PC-3 (cell line): ENCODE measurements at regions not wholly inside any gene's neighbourhood (a gene's known extent, or its start where the extent isn't known, plus 50 kb on each side); places are given as distances from the start of the nearest gene placed in this dataset.

ENCODE experiments used
- ATAC-seq: fragments of 200-7000 bp; cut with Tn5 transposase; 2 replicates; pipeline ENCODE4 v1.9.1; 2020; ENCODE audit warnings: mild to moderate bottlenecking, moderate library complexity
- BruUV-seq: library from RNA; stranded (reverse); fragments of 400-500 nt; replicated peaks from 2 replicates; lab custom pipeline; 2021; lab: Mats Ljungman, UMichigan
- CTCF ChIA-PET: fragments of 300-600 bp; sonication (Branson Sonifier 250); formaldehyde crosslinking; loops from one replicate; lab custom pipeline; 2022; ENCODE audit warnings: antibody characterized with exemption; lab: Charles Lee
- POLR2A ChIA-PET: fragments of 300-600 bp; sonication (Branson Sonifier 250); formaldehyde crosslinking; loops from one replicate; lab custom pipeline; 2022; ENCODE audit warnings: antibody characterized with exemption; ENCODE audit not compliant: unreplicated experiment; lab: Charles Lee
- DNase-seq: peaks from one replicate; pipeline ENCODE4 v3.0.0-alpha.2; 2015
- H2AFZ ChIP-seq: fragments of 300-600 bp; sonication (generic); 2 replicates; pipeline ENCODE4 v1.6.0; 2016; ENCODE audit warnings: antibody characterized with exemption, low read length
- H3F3A ChIP-seq: fragments of 300-600 bp; sonication (generic); one replicate; pipeline ENCODE4 v1.6.0; 2017; ENCODE audit warnings: antibody characterized with exemption, low read length, control low read depth, mild to moderate bottlenecking; ENCODE audit not compliant: unreplicated experiment
- H3K27ac ChIP-seq: fragments of 300-600 bp; sonication (generic); 2 replicates; pipeline ENCODE4 v1.5.1; 2016; ENCODE audit warnings: mild to moderate bottlenecking, low read length
- H3K27me3 ChIP-seq: fragments of 300-600 bp; sonication (generic); 2 replicates; pipeline ENCODE4 v1.6.1; 2016; ENCODE audit warnings: low read length, mixed read lengths
- H3K36me3 ChIP-seq: fragments of 300-600 bp; sonication (generic); 2 replicates; pipeline ENCODE4 v1.6.1; 2016; ENCODE audit warnings: low read depth, mixed run types, low read length, mixed read lengths
- H3K4me1 ChIP-seq: fragments of 300-600 bp; sonication (generic); 2 replicates; pipeline ENCODE4 v1.5.1; 2016; ENCODE audit warnings: low read length; ENCODE audit not compliant: insufficient read depth
- H3K4me2 ChIP-seq: fragments of 300-600 bp; sonication (generic); 2 replicates; pipeline ENCODE4 v1.6.0; 2016; ENCODE audit warnings: low read length
- H3K4me3 ChIP-seq: fragments of 300-600 bp; sonication (generic); 2 replicates; pipeline ENCODE4 v1.5.1; 2016; ENCODE audit warnings: mild to moderate bottlenecking, low read length, mixed read lengths
- H3K79me2 ChIP-seq: fragments of 300-600 bp; sonication (generic); 2 replicates; pipeline ENCODE4 v1.6.1; 2017; ENCODE audit warnings: low read length, mixed read lengths
- H3K9ac ChIP-seq: fragments of 300-600 bp; sonication (generic); 2 replicates; pipeline ENCODE4 v1.6.0; 2016; ENCODE audit warnings: mild to moderate bottlenecking, low read length
- H3K9me2 ChIP-seq: fragments of 300-600 bp; sonication (generic); replicated peaks from 2 replicates; pipeline ENCODE4 v1.6.1; 2016; ENCODE audit warnings: mixed run types, low read length, mixed read lengths
- H3K9me3 ChIP-seq: fragments of 300-600 bp; sonication (generic); 2 replicates; pipeline ENCODE4 v1.6.1; 2016; ENCODE audit warnings: low read length, mixed read lengths
- H4K20me1 ChIP-seq: fragments of 300-600 bp; sonication (generic); 2 replicates; pipeline ENCODE4 v1.6.1; 2016; ENCODE audit warnings: low read length, mixed read lengths
- EZH2 ChIP-seq: fragments of 300-600 bp; sonication (generic); IDR thresholded peaks from one replicate; pipeline ENCODE4 v1.6.1; 2017; ENCODE audit warnings: antibody characterized with exemption, mild to moderate bottlenecking, low read length; ENCODE audit not compliant: unreplicated experiment
- EZH2phosphoT487 ChIP-seq: fragments of 300-600 bp; sonication (generic); IDR thresholded peaks from 2 replicates; pipeline ENCODE4 v1.6.1; 2018; ENCODE audit warnings: mild to moderate bottlenecking, antibody characterized with exemption, low read length, borderline replicate concordance
- intact Hi-C: fragments of 100-400 bp; cut with micrococcal nuclease; formaldehyde crosslinking; loops from 2 replicates; pipeline ENCODE4 v1.9.0; 2023
- TF ChIP-seq, protein P1 (sequence below): fragments of 300-600 bp; sonication (generic); conservative IDR thresholded peaks from 2 replicates; pipeline ENCODE4 v1.5.1; 2017; ENCODE audit warnings: antibody characterized with exemption, low read depth, mild to moderate bottlenecking, low read length

DNA sequence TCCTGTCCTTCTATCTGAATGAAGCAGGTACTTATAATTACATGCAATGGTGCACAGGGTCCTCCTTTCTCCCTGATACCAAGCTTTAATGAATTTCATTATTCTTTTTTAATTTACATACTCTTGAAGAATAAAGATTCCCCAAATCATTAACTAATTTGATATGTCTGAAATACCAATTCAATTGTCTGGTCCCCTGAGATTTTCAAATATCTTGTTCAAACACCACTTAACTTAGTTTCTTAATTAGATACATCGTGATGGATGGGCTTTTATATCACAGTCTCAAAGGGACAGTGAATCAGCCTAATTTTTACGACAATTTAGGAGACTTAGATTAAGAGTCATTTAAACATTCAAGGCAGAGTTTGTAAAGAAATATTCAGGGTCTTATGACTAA lies 1054.6 kb downstream of the PLA2G4A start:
- no TSS peak for BruUV-seq
- TF ChIP-seq, protein P1, sequence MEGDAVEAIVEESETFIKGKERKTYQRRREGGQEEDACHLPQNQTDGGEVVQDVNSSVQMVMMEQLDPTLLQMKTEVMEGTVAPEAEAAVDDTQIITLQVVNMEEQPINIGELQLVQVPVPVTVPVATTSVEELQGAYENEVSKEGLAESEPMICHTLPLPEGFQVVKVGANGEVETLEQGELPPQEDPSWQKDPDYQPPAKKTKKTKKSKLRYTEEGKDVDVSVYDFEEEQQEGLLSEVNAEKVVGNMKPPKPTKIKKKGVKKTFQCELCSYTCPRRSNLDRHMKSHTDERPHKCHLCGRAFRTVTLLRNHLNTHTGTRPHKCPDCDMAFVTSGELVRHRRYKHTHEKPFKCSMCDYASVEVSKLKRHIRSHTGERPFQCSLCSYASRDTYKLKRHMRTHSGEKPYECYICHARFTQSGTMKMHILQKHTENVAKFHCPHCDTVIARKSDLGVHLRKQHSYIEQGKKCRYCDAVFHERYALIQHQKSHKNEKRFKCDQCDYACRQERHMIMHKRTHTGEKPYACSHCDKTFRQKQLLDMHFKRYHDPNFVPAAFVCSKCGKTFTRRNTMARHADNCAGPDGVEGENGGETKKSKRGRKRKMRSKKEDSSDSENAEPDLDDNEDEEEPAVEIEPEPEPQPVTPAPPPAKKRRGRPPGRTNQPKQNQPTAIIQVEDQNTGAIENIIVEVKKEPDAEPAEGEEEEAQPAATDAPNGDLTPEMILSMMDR: no peak
- TF ChIP-seq EZH2 (no peak), EZH2phosphoT487 (no peak)
- H3K4me1 ChIP-seq: no peaks in the 10 kb centered on the region
- H3K4me3 ChIP-seq: no peak overlapping the region
- no peak overlapping the region for H3K4me2 ChIP-seq
- intact Hi-C loops: no loop called here
- no peak for DNase-seq
- no peak overlapping the region for H2AFZ ChIP-seq
- H3K27ac ChIP-seq: no peak overlapping the region
- no peak overlapping the region for H3K9ac ChIP-seq
- no peak for ATAC-seq
- no peaks in the 10 kb centered on the region for H4K20me1 ChIP-seq
- POLR2A ChIA-PET: no interaction called here
- CTCF ChIA-PET: no interaction called here
- no peaks in the 10 kb centered on the region for H3K79me2 ChIP-seq
- H3K36me3 ChIP-seq: no peaks in the 10 kb centered on the region
- H3F3A ChIP-seq: no peaks in the 10 kb centered on the region
- no peaks in the 10 kb centered on the region for H3K9me3 ChIP-seq
- no peaks in the 10 kb centered on the region for H3K27me3 ChIP-seq
- no peaks in the 10 kb centered on the region for H3K9me2 ChIP-seq

DNA sequence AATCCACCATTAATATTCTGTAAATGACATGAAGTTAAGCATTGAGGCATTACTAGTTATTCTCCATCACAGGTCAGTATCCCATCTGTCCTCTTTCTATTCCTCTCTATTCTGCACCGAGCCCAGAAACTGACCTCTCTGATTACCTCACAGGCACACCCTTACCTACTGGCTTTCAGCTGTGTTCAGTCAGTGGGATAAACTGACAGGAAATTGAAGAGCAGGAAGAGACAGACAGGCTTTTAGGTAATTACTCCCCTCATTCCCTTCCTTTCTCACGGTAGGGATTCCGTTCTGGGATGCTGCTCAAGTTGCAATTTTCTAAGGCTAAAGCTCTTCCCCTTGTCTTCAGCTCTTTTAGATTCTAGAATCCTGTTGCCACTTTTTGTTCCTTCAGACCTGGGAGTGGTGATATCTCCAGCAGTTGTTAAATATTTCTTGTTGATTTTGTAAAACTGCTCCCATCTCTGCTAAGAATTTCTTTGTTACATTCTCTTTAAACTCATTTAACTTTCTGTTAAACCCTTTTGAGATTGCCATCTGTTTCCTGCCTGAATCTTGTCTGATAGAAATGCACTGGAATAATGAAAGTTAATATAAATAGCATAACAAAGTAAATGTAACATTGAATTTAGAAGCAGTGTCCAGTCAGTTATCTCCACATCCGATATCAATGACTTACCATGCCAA lies 1063.4 kb downstream of the PLA2G4A start:
- Histone ChIP-seq H3K27me3 (no peaks in the 10 kb centered on the region), H3K9me3 (no peaks in the 10 kb centered on the region), H2AFZ (no peak overlapping the region), H4K20me1 (no peaks in the 10 kb centered on the region), H3K36me3 (no peaks in the 10 kb centered on the region), H3K4me2 (no peak overlapping the region), H3K4me1 (no peaks in the 10 kb centered on the region), H3F3A (no peaks in the 10 kb centered on the region), H3K9ac (no peak overlapping the region), H3K4me3 (no peak overlapping the region), H3K27ac (no peak overlapping the region), H3K79me2 (no peaks in the 10 kb centered on the region), H3K9me2 (no peaks in the 10 kb centered on the region)
- no TSS peak for BruUV-seq
- POLR2A ChIA-PET: no interaction called here
- intact Hi-C loops: no loop called here
- ATAC-seq (no peak), DNase-seq (no peak)
- CTCF ChIA-PET: no interaction called here
- TF ChIP-seq, protein P1: no peak
- TF ChIP-seq EZH2 (no peak), EZH2phosphoT487 (no peak)

DNA sequence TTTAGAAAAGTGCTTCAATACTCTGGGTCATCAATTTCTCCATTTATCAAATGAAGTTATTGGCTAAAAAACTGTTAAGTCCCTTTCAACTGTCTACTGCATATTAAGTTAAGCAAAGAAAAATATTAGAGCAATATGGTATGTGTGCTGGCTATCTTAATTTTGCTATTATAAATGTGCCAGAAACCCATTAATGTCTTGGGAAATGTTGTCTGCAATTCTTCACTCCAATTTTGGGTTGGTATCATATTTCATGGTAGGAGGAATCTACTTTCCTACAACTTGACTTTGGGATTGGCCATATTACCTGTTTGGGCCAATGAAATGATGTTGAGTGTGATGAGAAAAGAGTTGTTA lies 1063.9 kb downstream of the PLA2G4A start:
- no peaks in the 10 kb centered on the region for H4K20me1 ChIP-seq
- no peaks in the 10 kb centered on the region for H3K4me1 ChIP-seq
- intact Hi-C loops: no loop called here
- no peaks in the 10 kb centered on the region for H3K79me2 ChIP-seq
- H3K27ac ChIP-seq: no peak overlapping the region
- no peaks in the 10 kb centered on the region for H3F3A ChIP-seq
- no peaks in the 10 kb centered on the region for H3K36me3 ChIP-seq
- H3K4me2 ChIP-seq: no peak overlapping the region
- CTCF ChIA-PET: no interaction called here
- no TSS peak for BruUV-seq
- POLR2A ChIA-PET: no interaction called here
- no peaks in the 10 kb centered on the region for H3K9me3 ChIP-seq
- no peaks in the 10 kb centered on the region for H3K9me2 ChIP-seq
- no peak overlapping the region for H3K9ac ChIP-seq
- ATAC-seq (no peak), DNase-seq (no peak)
- H2AFZ ChIP-seq: no peak overlapping the region
- H3K4me3 ChIP-seq: no peak overlapping the region
- TF ChIP-seq, protein P1: no peak
- H3K27me3 ChIP-seq: no peaks in the 10 kb centered on the region
